GM21423 (cell line): ENCODE measurements at regions not wholly inside any gene's neighbourhood (a gene's known extent, or its start where the extent isn't known, plus 50 kb on each side); places are given as distances from the start of the nearest gene placed in this dataset.

ENCODE experiments used
- ATAC-seq: cut with Tn5 transposase; IDR thresholded peaks from one replicate; pipeline ENCODE4 v1.9.1; 2021; ENCODE audit warnings: mild to moderate bottlenecking, moderate library complexity; ENCODE audit not compliant: unreplicated experiment

- no peak for ATAC-seq
These were observed 673.5 kb downstream of the ACTL7B start for GRCh38 chr9:108182270-108182669.

DNA sequence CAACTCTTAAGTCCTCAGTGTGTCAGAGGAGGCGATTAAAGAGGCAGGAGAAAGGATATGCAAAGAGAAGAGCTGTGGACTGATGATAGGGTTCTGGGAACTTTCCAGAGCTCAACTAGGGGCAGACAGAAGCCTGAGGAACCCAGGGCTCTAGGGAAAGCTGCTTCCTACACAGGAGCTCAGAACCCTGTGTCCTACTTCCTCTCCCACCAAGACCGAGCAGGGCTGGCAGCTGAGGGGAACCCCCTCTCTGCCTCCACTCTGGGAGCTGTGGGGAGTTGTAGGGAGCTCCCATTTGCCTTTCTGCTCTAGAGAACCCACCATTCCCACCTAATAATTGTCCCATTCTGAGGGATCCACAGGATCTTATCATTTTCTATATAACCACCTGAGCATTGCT is 674.3 kb downstream of the ACTL7B start:
- ATAC-seq: no peak

DNA sequence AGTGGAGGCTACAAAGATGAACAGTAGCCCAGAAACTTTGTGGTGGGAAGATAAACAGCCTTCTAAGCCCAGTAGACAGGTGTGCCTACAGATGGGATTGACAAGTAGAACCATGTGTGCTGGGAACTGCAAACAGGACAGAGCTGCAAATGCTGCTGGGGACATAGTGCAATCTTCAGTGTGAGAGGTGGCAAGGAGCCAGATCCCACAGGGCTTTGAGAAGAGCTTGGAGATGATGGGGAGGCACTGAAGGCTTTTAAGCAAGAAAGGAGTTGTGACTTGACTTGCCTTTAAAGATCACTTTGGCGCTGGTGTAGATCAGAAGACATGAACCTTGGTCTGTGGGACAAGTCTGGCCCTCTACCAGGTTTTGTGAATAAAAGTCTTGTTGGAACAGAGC is 675.2 kb downstream of the ACTL7B start:
- ATAC-seq: no peak

DNA sequence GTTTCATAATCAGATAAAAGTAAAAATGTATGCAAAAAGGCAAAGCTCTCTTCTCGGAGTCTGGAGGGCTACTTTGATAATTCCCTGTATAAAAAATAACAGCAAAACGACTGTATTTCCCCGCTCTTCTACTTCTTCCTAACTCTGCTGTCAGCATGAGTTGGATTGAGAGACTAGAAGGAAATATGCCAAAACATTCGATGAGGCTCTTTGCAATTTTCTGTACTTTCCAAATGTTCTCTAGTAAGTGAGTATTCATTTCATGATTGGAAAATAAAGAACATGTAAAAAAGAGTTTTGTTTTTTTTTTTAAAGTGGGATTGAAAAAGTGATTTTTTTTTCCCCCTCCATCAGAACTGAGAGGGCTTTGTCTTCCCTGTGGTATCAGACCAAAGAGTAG is 677.5 kb downstream of the ACTL7B start:
- ATAC-seq: no peak

DNA sequence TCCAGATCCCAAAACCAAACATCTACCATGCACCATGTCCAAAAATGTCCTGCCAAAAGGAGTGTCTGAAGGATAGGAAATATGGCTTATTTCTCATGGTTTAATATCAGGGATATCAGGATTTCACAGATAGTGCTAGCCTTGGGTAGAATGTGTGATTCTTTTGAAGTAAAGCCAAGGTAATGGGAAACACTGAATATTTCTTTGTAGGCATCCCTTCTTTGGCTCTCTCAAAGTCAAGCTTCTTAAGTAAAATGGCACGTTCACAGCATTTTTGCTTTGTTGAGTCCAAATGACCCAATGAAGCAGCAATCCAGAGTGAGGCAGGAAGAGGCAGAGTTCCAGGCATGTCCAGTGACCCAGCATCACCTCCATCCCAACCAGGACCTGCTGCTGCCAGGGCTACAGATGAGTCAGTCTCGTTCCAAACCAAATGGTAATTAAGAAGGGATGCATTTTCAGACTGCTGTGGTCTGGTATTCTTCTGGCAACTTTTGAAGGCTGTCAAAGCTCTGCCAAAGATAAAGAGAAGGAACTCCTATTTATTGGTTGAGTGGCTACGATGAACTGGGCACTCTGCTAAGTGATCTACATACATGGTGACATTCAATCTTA is 678.8 kb upstream of the KLF4 start:
- ATAC-seq: no peak

DNA sequence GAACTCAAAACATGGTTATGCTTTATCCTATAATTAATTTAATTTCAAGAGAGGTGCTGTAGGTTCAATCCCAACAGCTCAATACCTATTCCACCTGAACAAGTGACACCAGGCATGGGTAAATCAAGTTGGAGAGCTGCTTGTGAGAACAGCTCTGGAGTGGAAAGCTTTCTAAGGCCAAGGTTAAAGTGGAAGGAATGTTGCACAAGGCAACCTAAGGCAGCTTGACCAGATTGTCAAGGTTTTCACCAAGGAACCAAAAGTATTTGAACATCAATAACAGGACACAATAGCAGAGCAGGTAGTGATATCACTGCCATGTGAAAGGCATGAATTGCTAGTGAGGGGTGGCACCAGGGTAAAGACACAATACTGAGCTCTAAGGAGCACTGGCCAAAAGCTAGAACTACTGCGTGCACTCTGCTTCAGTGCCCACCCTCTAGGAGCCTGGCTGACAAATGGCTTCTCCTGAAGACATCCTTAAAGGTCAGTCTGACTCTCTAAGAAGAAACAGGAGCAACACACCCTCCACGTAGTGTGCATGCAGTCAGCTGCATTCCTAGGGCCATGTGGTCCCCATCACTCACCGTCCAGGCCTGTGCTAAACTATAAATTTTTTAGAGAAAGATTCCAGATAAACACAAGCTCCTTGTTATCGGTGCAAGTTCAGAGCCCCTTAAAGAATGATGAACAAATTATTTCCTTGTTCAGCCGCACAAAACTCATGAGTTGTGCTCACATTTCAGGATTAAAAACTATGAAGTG is 677.7 kb upstream of the KLF4 start:
- no peak for ATAC-seq

DNA sequence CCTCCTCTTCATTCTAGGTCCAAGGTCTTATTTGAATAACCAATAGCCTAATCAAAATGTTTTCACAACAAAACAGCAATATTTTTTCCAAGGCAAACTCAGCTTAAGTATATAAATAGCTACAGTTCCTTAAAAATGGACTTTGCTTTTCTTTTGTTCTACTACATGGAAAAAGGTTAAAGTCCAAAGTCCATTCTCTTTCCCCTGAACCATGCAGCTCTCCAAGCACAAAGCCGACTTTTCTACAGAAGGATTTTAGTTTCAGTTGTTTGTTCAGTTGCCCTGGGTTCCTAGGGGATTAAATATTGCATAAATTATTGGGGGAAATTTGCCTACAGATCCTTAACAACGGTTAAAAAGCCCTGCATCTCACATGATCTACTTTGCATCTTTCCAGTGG is 677.0 kb upstream of the KLF4 start:
- ATAC-seq: no peak

DNA sequence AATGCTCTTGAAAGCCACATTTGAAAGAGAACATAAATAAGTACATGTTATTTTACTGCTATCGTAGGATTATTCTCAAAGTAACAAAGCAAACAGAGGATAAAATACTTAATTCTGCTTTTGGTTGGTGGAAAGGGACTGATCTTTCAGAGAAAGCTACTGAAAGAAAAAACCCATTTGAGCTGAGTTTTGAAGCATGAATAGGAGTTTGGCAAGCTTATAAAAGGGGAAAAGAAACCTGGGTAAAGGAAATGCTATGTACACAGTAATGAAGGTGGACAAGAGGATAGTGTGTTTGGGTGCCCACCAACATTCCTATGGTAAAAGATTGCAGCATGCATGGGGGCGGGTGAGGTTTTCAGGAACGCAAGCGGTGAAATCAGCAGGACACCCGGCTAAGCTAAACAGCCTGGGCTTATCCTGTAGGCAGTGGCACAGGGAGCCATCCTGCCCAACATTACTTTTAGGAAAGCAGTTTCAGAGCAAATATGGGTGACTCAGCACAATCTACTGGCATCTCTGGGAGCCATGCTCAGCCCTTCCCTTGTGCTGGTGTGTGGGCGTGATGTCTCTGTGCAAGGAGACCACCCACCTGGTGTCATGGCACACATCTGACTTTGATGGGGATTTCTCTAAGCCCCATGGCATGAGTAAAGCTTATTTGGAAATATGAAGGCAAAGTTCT is 673.9 kb upstream of the KLF4 start:
- no peak for ATAC-seq

DNA sequence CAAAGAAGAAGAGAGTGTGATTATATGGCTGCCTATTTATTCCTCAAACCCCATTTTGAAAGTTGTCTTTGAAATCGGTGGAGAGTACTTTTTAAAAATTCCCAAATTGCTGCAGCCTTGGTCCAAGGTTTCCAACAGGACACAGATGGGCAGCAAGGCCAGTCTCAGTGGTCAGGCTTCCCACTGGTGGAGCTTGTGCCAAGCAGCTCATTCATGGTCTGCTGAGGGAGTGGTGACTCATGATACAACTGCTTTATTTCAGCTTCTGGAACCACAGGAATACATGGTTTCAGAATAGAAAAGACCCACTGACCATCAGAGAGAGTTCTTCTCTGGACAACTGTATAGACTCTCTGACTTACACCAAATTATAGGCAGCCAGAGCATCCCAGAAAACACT is 673.1 kb upstream of the KLF4 start:
- ATAC-seq: no peak

- no peak for ATAC-seq
These were observed 671.9 kb upstream of the KLF4 start for GRCh38 chr9:108161503-108161902.

DNA sequence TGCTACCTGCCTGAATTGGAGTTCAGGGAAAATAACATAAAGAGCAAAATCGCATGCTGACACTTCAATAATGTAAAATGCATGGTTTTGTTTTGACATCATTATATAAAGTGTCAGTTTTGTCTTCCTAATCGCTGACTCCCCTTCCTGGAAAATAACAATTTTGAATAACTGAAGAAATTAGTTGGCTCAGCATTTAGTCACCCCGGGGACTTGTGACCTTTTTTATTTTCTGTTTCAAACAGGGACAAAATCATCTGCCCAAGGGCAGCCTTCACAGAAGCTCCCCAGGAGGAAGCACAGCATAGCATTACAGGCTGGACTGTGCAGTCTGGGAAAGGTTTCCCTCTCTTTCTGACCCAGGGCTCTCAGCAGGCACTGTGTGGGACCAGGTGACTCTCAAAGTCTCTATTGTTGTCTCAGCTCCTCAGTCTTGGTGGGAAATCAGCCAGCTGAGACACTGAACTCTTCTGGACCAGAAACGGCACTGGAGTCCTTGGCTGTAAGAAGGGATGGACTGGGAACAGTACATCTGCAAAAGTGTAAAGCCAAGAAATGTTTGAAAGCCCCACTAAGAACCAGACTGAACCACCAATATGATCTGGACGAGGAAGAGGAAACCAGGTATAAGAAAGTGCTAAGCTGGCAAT is 671.3 kb upstream of the KLF4 start:
- no peak for ATAC-seq

DNA sequence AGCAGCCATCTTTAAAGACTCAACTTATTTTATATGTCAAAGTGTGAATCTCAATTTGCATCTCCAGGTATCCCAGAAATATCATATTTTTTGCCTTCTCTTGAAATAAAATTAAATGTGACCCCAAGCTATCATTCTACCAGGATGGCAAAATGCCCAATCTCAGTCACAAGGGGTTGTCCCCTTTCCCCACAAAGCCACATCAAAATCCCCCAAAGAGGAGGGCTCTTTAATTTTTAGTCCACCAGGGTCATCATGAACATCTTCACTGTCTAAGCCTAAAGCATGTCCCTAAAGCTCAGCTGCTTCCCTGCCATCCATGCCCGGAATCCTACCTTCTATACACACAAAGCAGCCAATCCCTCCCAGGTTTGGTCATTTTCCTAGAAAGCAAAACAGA is 670.5 kb upstream of the KLF4 start:
- no peak for ATAC-seq

DNA sequence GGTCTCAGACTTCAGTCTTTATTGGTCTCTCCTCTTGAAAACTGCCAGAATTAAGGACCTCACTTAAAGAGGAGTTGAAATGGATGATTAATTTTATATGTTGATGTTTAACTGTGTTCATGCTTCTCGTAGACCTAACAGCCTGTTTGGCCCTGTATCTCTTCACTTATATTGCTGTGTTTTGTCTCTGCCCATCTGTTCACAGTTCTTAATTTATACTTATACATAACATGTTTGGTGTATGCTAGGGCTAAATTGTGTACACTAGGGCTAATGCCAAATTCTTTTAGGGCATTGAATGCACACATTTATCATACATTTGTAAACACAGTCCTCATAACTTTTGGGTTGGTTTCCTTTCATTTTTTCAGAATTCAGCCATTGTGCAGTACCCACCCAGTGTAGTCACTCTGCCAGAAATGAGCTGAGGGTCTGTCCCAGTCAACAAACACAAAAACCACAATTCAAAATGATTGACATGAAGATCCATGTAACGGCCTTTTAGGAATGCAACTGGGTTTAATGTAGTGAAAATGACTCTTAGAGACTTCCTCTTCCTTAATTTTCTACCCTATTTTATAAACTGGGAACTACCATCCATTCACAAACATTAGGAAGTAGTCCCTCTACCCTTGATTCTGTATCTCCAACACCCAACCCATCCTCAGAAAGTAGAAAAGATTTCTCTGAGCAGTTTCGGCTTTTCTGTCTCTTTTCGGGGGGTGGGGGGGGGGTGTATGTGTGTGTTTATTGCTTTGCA is 668.8 kb upstream of the KLF4 start:
- ATAC-seq: no peak

DNA sequence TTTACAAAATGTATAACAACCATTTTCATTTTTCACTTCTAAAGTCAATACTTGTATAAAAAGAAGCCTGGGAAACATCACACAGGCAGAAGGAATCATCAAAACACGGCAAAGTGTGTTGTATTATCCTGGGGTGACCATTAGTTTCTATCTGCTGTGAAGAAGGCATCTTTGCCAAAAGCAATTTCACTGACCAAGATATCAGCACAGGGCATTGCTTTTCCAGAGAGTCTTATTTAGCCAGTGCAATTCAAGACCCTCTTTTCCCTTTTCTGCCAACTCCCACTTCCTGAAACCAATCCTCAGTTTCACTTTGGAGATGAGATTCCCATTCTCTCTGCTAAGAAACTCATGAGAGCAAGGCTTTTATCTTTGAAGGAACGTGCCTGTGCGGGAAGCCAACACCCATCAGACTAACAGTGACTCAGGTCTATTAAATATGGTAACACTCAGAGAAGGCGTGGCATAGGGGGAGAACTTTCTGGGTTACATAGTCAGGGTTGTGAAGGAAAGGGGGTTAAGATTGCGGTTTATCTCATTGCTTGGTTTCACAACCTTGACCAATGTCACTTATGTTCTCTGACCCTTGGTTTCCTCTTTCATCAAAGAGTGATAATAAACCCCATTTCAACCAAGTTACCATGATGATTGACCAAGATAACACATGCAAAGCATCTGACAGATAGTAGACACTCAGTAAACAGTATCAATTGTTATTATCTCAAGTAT is 666.9 kb upstream of the KLF4 start:
- no peak for ATAC-seq

GRCh38 chr9:108153416-108153815 is 663.8 kb upstream of the KLF4 start:
- ATAC-seq: no peak

DNA sequence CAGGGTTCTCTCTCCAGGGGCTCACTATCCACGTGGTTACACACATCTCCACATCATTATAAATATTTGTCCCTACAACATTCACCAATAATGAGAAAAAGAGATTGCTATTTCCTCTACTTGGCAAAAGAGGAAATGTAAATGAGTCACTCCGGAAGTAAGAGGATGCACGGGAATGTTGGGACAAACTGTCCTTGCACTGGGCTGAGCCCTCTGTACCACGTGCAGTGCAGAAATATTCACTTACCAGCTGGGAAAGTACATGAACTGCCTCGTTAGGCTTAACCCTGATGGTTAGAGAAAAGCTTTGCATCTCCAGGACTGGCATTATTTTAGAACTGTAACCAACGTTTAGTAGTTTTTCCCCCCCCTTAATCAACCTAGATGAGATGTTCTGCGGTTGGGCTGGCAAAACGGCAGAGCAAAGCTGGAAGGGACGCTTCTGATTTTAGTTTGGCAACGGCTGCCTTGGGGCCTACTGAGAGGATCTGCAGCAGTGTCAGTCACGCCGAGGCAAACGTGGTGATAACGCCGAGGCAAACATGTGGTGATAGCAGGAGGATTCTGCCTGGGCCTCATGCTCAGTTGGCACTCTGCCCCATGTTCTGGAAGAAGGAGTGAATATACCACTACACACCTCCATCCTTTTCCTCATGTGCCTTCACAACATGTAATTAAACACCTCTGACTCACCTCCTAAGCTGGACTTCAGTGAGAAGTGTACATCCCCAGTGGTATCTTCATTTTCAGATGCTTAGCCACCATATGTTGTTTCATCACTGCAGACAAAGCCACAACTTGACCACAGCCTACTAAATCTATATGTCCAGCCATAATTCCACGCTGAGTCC is 661.4 kb upstream of the KLF4 start:
- ATAC-seq: no peak

DNA sequence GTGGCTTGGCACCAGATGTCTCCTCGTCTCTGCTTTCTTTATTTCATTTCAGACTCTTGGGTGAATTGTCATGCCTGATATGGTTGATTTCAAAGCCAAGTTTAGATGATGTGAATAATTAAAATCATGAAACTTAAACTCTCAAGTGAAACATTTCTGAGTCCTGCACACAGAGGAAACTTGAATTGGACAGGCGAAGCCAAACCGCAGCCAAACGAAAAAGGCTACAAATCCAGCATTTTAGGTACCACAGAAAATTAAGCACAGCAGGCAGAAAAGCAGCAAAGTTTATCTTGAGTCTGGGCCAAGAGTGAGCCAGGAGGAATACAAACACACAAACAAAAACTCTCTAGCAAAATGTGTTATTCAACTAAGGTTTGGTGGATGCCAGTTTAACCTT is 659.8 kb upstream of the KLF4 start:
- ATAC-seq: no peak

GRCh38 chr9:108142504-108143201 is 653.1 kb upstream of the KLF4 start:
- no peak for ATAC-seq

GRCh38 chr9:108142142-108142503 is 652.6 kb upstream of the KLF4 start:
- ATAC-seq: no peak
